ENCODE measurements at regions not wholly inside any gene's neighbourhood (a gene's known extent, or its start where the extent isn't known, plus 50 kb on each side); places are given as distances from the start of the nearest gene placed in this dataset.
A peak's percentile ranks its signal among the peaks of the same experiment; 100 is the strongest.

GRCh38 chr18:60663060-60663989 lies 290.8 kb upstream of the MC4R start:
- DNase-seq (ENCODE audit: low spot score) = no peak

- DNase-seq (ENCODE audit: low spot score) = no peak
Measured at GRCh38 chr18:60664736-60665135, 292.2 kb upstream of the MC4R start.

- DNase-seq (ENCODE audit: low spot score) = no peak
Measured at GRCh38 chr18:60667016-60667415, 294.4 kb upstream of the MC4R start.

GRCh38 chr18:60668583-60668982 lies 296.0 kb upstream of the MC4R start:
- DNase-seq (ENCODE audit: low spot score) = no peak

- no peak for DNase-seq (ENCODE audit: low spot score)
Measured at GRCh38 chr18:60669938-60670337, 297.4 kb upstream of the MC4R start.

GRCh38 chr18:60671021-60671420 lies 298.4 kb upstream of the MC4R start:
- no peak for DNase-seq (ENCODE audit: low spot score)

- DNase-seq (ENCODE audit: low spot score) = no peak
Measured at GRCh38 chr18:60675126-60675525, 302.6 kb upstream of the MC4R start.

GRCh38 chr18:60675801-60676200 lies 303.2 kb upstream of the MC4R start:
- DNase-seq (ENCODE audit: low spot score) = no peak

GRCh38 chr18:60676815-60677214 lies 304.2 kb upstream of the MC4R start:
- no peak for DNase-seq (ENCODE audit: low spot score)

- peak; percentile 40 for DNase-seq (ENCODE audit: low spot score)
Measured at GRCh38 chr18:60684843-60685513, 312.4 kb upstream of the MC4R start.

- DNase-seq (ENCODE audit: low spot score) = no peak
Measured at GRCh38 chr18:60686142-60686541, 313.6 kb upstream of the MC4R start.

- no peak for DNase-seq (ENCODE audit: low spot score)
Measured at GRCh38 chr18:60691061-60691460, 318.5 kb upstream of the MC4R start.

GRCh38 chr18:60693426-60693825 lies 320.9 kb upstream of the MC4R start:
- DNase-seq (ENCODE audit: low spot score) = no peak

GRCh38 chr18:60698901-60699300 lies 326.3 kb upstream of the MC4R start:
- no peak for DNase-seq (ENCODE audit: low spot score)

GRCh38 chr18:60722742-60723141 lies 350.2 kb upstream of the MC4R start:
- no peak for DNase-seq (ENCODE audit: low spot score)

- DNase-seq (ENCODE audit: low spot score) = no peak
Measured at GRCh38 chr18:60732143-60732542, 359.6 kb upstream of the MC4R start.

GRCh38 chr18:60739212-60739611 lies 366.6 kb upstream of the MC4R start:
- DNase-seq (ENCODE audit: low spot score) = no peak

GRCh38 chr18:60740313-60740712 lies 367.7 kb upstream of the MC4R start:
- no peak for DNase-seq (ENCODE audit: low spot score)

- no peak for DNase-seq (ENCODE audit: low spot score)
Measured at GRCh38 chr18:60746491-60746890, 373.9 kb upstream of the MC4R start.

GRCh38 chr18:60746919-60747318 lies 374.3 kb upstream of the MC4R start:
- DNase-seq (ENCODE audit: low spot score) = no peak

GRCh38 chr18:60753753-60754152 lies 381.2 kb upstream of the MC4R start:
- DNase-seq (ENCODE audit: low spot score) = no peak

- DNase-seq (ENCODE audit: low spot score) = no peak
Measured at GRCh38 chr18:60754413-60755009, 381.9 kb upstream of the MC4R start.

- DNase-seq (ENCODE audit: low spot score) = no peak
Measured at GRCh38 chr18:60755134-60755533, 382.6 kb upstream of the MC4R start.
